C4-2B (cell line): ENCODE measurements at regions not wholly inside any gene's neighbourhood (a gene's known extent, or its start where the extent isn't known, plus 50 kb on each side); places are given as distances from the start of the nearest gene placed in this dataset.

Source experiments
- CTCF ChIP-seq: fragments of 450-650 bp; conservative IDR thresholded peaks from 2 replicates; pipeline ENCODE4 v1.5.1; 2017; ENCODE audit warnings: mild to moderate bottlenecking
- ZFX ChIP-seq: fragments of 450-650 bp; IDR thresholded peaks from 2 replicates; pipeline ENCODE4 v1.6.1; 2017

DNA sequence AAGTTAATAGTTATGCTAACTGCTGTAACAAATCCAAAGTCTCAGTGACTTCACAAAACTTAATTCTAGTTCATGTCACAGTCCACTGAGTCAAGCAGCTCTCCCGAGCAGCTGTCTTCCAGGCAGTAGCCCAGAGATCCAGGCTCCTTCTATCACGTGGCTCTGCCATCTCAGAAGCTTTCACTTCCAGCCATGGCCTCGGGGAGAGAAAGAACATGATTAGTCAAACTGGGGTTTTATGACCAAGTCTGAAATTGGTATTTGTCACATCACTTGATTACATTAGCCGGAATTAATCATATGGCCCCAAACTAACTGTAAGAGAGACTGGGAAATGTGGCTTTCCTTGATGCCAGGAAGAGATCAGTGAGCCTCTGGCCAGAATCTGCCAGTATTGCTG is 70.2 kb upstream of the DGKG start:
- TF ChIP-seq CTCF: no peak
- no peak for TF ChIP-seq ZFX
